ENCODE measurements at regions not wholly inside any gene's neighbourhood (a gene's known extent, or its start where the extent isn't known, plus 50 kb on each side); places are given as distances from the start of the nearest gene placed in this dataset.
"Not testable (repeated sequence)": the region's sequence is repeated elsewhere in the genome, so short reads cannot be mapped to it uniquely, and the experiment has no call there.

GRCh38 chr6:20341096-20341495 lies 60.6 kb upstream of the E2F3 start:
- DNase-seq (ENCODE audit: low spot score), result no peak

GRCh38 chr6:20341564-20341963 lies 60.1 kb upstream of the E2F3 start:
- DNase-seq (ENCODE audit: low spot score), result no peak

- not testable (repeated sequence) for DNase-seq (ENCODE audit: low spot score)
Observed at GRCh38 chr6:20346948-20347347, 54.7 kb upstream of the E2F3 start.

GRCh38 chr6:20348041-20348440 lies 53.6 kb upstream of the E2F3 start:
- no peak for DNase-seq (ENCODE audit: low spot score)

GRCh38 chr6:20349225-20349624 lies 52.5 kb upstream of the E2F3 start:
- no peak for DNase-seq (ENCODE audit: low spot score)

GRCh38 chr6:20350215-20350614 lies 51.5 kb upstream of the E2F3 start:
- DNase-seq (ENCODE audit: low spot score), result no peak

GRCh38 chr6:20351534-20351933 lies 50.1 kb upstream of the E2F3 start:
- DNase-seq (ENCODE audit: low spot score), result no peak

Measured in putamen (tissue), 1 donor.